Hematopoietic multipotent progenitor cell treated with erythropoietin and hydrocortisone succinate and interleukin-3 and kit ligand, for 17 days (in vitro differentiated cells): ENCODE measurements at regions not wholly inside any gene's neighbourhood (a gene's known extent, or its start where the extent isn't known, plus 50 kb on each side); places are given as distances from the start of the nearest gene placed in this dataset.

ENCODE experiments used
- DNase-seq: peaks from one replicate; pipeline ENCODE4 v3.0.0-alpha.2; 2015; ENCODE audit warnings: low spot score

GRCh38 chr5:143454936-143455516 lies 51.5 kb upstream of the NR3C1 start:
- DNase-seq: no peak

GRCh38 chr5:143453720-143454119 lies 50.2 kb upstream of the NR3C1 start:
- no peak for DNase-seq
